GM20000 (cell line): ENCODE measurements at regions not wholly inside any gene's neighbourhood (a gene's known extent, or its start where the extent isn't known, plus 50 kb on each side); places are given as distances from the start of the nearest gene placed in this dataset.

Source experiments
- DNase-seq: peaks from one replicate; pipeline ENCODE4 v3.0.0; 2012; ENCODE audit warnings: low spot score
- TF ChIP-seq, protein P1 (sequence below): IDR thresholded peaks from 2 replicates; pipeline ENCODE4 v1.5.1; 2012; ENCODE audit warnings: mild to moderate bottlenecking, control low read depth; ENCODE audit errors: extremely low read depth, missing control alignments

DNA sequence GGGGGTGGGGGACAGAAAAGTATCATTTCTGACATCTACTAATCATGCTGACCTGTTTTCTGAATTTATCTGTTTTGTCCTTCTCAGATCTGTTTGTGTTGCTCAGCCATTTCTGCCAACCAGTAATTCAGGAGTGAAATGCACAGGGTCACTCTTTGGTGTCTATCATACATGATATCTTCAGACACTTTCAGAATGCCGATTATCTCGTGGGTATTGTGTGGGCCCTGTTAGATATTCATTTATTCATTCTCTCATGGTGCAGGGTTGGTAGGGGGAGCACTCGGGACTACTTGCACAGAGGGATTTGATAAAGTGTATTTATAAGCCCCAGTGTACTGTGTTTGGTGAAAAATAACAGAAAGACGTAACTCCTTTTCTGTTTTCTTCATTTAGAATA is 101.2 kb upstream of the CITED2 start:
- DNase-seq, result no peak
- TF ChIP-seq, protein P1, sequence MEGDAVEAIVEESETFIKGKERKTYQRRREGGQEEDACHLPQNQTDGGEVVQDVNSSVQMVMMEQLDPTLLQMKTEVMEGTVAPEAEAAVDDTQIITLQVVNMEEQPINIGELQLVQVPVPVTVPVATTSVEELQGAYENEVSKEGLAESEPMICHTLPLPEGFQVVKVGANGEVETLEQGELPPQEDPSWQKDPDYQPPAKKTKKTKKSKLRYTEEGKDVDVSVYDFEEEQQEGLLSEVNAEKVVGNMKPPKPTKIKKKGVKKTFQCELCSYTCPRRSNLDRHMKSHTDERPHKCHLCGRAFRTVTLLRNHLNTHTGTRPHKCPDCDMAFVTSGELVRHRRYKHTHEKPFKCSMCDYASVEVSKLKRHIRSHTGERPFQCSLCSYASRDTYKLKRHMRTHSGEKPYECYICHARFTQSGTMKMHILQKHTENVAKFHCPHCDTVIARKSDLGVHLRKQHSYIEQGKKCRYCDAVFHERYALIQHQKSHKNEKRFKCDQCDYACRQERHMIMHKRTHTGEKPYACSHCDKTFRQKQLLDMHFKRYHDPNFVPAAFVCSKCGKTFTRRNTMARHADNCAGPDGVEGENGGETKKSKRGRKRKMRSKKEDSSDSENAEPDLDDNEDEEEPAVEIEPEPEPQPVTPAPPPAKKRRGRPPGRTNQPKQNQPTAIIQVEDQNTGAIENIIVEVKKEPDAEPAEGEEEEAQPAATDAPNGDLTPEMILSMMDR, result no peak

DNA sequence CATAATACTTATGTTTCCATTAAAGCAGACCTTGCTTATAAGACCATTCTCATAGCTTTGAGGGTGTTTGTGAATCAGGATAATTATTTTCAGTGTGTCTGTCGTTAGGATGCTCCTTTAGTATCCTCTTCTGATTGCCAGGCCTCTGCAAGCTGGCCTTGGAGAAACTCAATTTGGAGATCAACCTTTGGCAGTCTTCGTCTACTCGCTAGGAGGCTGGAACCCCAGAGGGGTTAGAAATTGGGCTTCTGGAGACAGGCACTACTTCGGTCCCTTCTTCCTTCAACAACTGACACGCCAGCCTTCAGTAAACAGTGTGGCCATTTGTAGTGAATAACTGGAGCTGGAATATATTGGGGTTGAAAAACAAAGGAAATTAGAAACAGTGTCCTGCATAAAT is 100.8 kb upstream of the CITED2 start:
- no peak for DNase-seq

DNA sequence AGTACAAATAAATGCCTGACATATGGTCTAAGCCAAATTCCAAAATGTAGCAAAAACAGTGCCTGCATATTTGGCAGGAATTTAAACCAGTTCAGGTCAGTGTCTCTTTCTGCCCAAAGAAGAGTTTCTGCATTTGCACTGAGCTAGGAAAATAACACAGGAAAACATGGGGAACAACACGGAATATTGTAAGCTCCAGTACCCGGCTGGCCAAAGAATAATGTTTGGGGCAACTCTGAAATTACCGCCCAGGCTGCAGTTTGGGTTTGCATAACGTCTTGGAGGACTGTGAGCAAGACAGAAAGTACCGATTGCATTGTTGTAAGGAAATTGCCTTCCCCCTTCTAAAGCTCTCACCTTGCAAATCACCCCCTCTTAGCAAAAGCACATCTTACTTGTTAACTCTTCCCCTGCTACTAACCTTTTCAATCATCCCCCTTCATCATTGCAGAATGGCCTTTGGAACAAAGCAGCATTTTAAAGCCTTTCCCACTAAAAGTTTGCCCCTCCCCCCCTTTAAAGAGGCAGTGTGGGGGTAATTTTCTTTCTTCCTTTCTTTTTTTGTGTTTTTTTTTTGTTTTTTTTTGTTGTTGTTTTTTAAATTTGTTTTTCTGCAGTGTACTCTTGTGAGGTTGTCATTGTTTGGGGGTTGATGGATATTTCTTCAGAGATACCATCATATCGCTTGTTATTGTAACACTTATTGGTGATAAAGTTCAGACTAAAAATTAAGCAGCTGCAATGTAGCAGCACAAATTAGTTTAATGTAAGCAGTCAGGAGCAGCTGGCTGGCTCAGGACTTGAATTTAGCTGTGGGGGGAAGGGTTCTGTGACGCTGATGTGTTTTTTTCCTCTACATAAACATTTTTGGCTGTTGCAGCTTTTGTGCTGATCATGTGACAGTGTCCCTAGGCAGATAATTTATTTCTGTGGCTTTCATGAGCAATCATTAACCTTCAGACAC is 100.0 kb upstream of the CITED2 start:
- peak; percentile 29 for DNase-seq
- TF ChIP-seq, protein P1, result no peak

More for the DNA sequence above, 100.8 kb upstream of the CITED2 start:
- TF ChIP-seq, protein P1, result no peak

DNA sequence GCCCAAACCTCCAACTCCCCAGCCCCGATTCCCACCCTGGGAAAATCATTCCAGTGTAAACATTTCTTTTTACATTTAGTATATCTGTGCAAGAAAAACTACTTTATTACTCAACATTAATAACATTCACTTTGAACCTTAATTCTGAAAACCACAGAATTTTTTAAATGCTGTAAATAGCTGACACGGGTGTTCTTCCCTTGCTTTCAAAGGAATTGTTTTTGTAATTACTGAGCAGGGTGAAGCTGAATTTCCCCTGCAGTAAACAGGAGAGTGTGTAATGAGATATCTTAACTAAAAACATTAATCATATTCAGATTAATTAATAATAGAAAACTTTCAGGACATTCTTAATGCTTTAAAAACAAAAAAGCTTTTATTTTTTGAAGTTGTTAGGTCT is 99.3 kb upstream of the CITED2 start:
- TF ChIP-seq, protein P1, result no peak
- no peak for DNase-seq

DNA sequence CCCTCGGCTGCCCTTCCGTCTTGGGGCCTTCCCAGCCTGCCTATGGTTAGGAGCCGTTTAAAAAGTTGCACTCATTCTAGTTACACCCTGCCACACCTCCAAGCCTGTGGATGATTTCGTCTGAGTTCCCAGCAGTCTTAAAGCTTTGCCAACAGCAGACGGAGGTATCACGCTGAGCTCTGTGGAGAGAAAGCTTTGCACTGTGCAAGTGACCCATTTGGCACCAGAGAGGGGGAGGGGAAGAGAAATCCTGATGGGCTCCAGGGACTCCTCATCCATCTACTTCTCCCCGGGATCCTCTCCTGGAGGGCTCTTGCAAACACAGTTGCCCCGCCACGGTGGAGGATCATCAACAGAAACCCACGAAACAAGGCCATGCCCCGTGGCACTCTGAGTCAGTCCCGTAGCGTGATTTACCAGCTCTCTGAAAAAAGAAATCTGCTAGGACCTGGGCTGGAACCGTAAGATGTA is 98.8 kb upstream of the CITED2 start:
- DNase-seq, result no peak
- TF ChIP-seq, protein P1, result no peak

DNA sequence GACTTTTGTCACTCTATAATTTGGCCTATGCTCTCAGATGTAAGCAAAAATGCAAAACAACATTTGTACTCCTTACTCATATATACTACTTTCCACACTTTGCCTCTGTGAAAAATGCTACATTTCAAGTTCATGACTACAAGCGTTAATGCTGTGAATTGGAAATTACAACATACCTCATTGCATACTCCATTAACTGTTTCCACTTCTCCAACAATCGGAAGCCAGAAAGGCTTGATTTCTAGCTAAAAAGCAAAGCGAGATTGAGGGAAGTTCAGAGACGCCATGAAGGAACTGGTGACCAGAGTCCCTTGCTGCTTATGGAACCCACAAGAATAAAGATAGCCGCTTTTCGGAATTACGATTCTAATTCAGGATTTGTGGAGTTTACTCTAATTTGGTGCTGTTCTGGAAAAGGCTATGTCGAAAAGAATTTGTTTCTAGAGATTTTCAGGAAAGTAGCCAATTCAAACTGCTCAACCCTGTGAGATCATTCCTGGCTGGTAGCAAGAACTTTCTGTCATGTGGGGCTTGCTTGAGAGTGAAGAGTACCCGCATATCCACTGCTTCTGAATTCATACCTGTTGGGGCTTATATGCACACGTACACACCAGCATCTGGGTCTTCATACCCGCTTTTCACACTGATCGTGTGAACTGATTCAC is 98.0 kb upstream of the CITED2 start:
- DNase-seq, result no peak
- TF ChIP-seq, protein P1, result no peak

DNA sequence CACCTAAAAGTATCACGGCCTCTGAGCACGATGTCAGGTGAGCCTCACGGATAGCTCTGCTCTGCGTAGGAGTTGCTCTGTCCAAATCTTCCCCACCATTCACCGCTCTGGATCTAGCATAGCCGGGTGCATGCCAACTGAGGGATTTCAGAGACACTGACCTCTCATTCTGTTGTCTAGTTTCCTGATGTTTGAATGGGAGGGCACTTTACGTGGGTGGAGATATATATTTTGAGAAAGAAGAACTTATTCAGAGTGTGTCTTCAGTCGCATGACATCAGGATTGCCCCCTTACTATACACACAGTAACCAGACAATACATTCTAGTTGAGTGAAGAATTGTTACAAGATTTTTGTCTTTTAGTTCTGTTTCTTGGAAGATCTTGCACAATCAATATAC is 96.5 kb upstream of the CITED2 start:
- no peak for DNase-seq
- TF ChIP-seq, protein P1, result no peak
